ENCODE measurements at regions not wholly inside any gene's neighbourhood (a gene's known extent, or its start where the extent isn't known, plus 50 kb on each side); places are given as distances from the start of the nearest gene placed in this dataset.
"Not testable (repeated sequence)": the region's sequence is repeated elsewhere in the genome, so short reads cannot be mapped to it uniquely, and the experiment has no call there.

- DNase-seq (ENCODE audit: low spot score), result no peak
These were observed 404.7 kb upstream of the PODXL start for GRCh38 chr7:131961054-131961680.

- no peak for DNase-seq (ENCODE audit: low spot score)
These were observed 402.8 kb upstream of the PODXL start for GRCh38 chr7:131959106-131959812.

- no peak for DNase-seq (ENCODE audit: low spot score)
These were observed 401.1 kb upstream of the PODXL start for GRCh38 chr7:131957338-131958020.

GRCh38 chr7:131956864-131957263 lies 400.4 kb upstream of the PODXL start:
- no peak for DNase-seq (ENCODE audit: low spot score)

- no peak for DNase-seq (ENCODE audit: low spot score)
These were observed 399.3 kb upstream of the PODXL start for GRCh38 chr7:131955679-131956078.

GRCh38 chr7:131953184-131953583 lies 396.8 kb upstream of the PODXL start:
- no peak for DNase-seq (ENCODE audit: low spot score)

- no peak for DNase-seq (ENCODE audit: low spot score)
These were observed 395.9 kb upstream of the PODXL start for GRCh38 chr7:131952365-131952764.

- no peak for DNase-seq (ENCODE audit: low spot score)
These were observed 394.3 kb upstream of the PODXL start for GRCh38 chr7:131950758-131951157.

- no peak for DNase-seq (ENCODE audit: low spot score)
These were observed 393.2 kb upstream of the PODXL start for GRCh38 chr7:131949659-131950058.

GRCh38 chr7:131948434-131949053 lies 392.1 kb upstream of the PODXL start:
- no peak for DNase-seq (ENCODE audit: low spot score)

- no peak for DNase-seq (ENCODE audit: low spot score)
These were observed 391.2 kb upstream of the PODXL start for GRCh38 chr7:131947661-131948060.

GRCh38 chr7:131945957-131946544 lies 389.6 kb upstream of the PODXL start:
- no peak for DNase-seq (ENCODE audit: low spot score)

- DNase-seq (ENCODE audit: low spot score), result no peak
These were observed 389.0 kb upstream of the PODXL start for GRCh38 chr7:131945313-131945911.

GRCh38 chr7:131944556-131945069 lies 388.2 kb upstream of the PODXL start:
- DNase-seq (ENCODE audit: low spot score), result no peak

GRCh38 chr7:131943646-131944045 lies 387.2 kb upstream of the PODXL start:
- DNase-seq (ENCODE audit: low spot score), result no peak

GRCh38 chr7:131943211-131943610 lies 386.8 kb upstream of the PODXL start:
- DNase-seq (ENCODE audit: low spot score), result no peak

- DNase-seq (ENCODE audit: low spot score), result no peak
These were observed 386.1 kb upstream of the PODXL start for GRCh38 chr7:131942287-131943150.

- no peak for DNase-seq (ENCODE audit: low spot score)
These were observed 384.9 kb upstream of the PODXL start for GRCh38 chr7:131941291-131941690.

- no peak for DNase-seq (ENCODE audit: low spot score)
These were observed 384.3 kb upstream of the PODXL start for GRCh38 chr7:131940621-131941165.

- not testable (repeated sequence) for DNase-seq (ENCODE audit: low spot score)
These were observed 382.4 kb upstream of the PODXL start for GRCh38 chr7:131938788-131939187.

- no peak for DNase-seq (ENCODE audit: low spot score)
These were observed 381.4 kb upstream of the PODXL start for GRCh38 chr7:131937868-131938267.

Measured in CD4-positive, alpha-beta T cell treated with Interleukin-2 at 100 ng/mL for 4 hours (primary cell).